ENCODE measurements at regions not wholly inside any gene's neighbourhood (a gene's known extent, or its start where the extent isn't known, plus 50 kb on each side); places are given as distances from the start of the nearest gene placed in this dataset.

- TF ChIP-seq CTCF (IDR thresholded peaks at IDR 0.05) (no peak), POLR2A (IDR thresholded peaks at IDR 0.05) (no peak), EP300 (IDR thresholded peaks at IDR 0.05) (no peak)
Measured at GRCh38 chr14:53249059-53249458, 95.9 kb upstream of the DDHD1 start.

All from ovary (tissue), 3 donors.